GM21381 (cell line): ENCODE measurements at regions not wholly inside any gene's neighbourhood (a gene's known extent, or its start where the extent isn't known, plus 50 kb on each side); places are given as distances from the start of the nearest gene placed in this dataset.

Source experiments
- ATAC-seq: cut with Tn5 transposase; IDR thresholded peaks from one replicate; pipeline ENCODE4 v1.9.1; 2021; ENCODE audit warnings: mild to moderate bottlenecking, moderate library complexity; ENCODE audit not compliant: unreplicated experiment

GRCh38 chr4:178894126-178894525, 1451.9 kb upstream of the AGA start:
- ATAC-seq = no peak

- ATAC-seq = no peak
Measured at GRCh38 chr4:178899084-178899483, 1456.8 kb upstream of the AGA start.

- ATAC-seq = no peak
Measured at GRCh38 chr4:178917756-178918155, 1475.5 kb upstream of the AGA start.

GRCh38 chr4:178937130-178937529, 1494.9 kb upstream of the AGA start:
- ATAC-seq = no peak

- no peak for ATAC-seq
Measured at GRCh38 chr4:178941975-178942374, 1499.7 kb upstream of the AGA start.

- no peak for ATAC-seq
Measured at GRCh38 chr4:178953447-178954120, 1511.3 kb upstream of the AGA start.

GRCh38 chr4:178955614-178956013, 1513.4 kb upstream of the AGA start:
- no peak for ATAC-seq

- ATAC-seq = no peak
Measured at GRCh38 chr4:178958725-178959440, 1516.6 kb upstream of the AGA start.

GRCh38 chr4:178963446-178964045, 1521.3 kb upstream of the AGA start:
- no peak for ATAC-seq

GRCh38 chr4:178966644-178967043, 1524.4 kb upstream of the AGA start:
- no peak for ATAC-seq

GRCh38 chr4:178970433-178971140, 1528.3 kb upstream of the AGA start:
- ATAC-seq = no peak

- no peak for ATAC-seq
Measured at GRCh38 chr4:178976861-178977260, 1534.6 kb upstream of the AGA start.

- ATAC-seq = no peak
Measured at GRCh38 chr4:178993306-178993705, 1551.1 kb upstream of the AGA start.

GRCh38 chr4:179001918-179002317, 1559.7 kb upstream of the AGA start:
- ATAC-seq = no peak

GRCh38 chr4:179007755-179008154, 1565.5 kb upstream of the AGA start:
- no peak for ATAC-seq

- no peak for ATAC-seq
Measured at GRCh38 chr4:179017581-179017980, 1575.3 kb upstream of the AGA start.

- no peak for ATAC-seq
Measured at GRCh38 chr4:179027569-179027968, 1585.3 kb upstream of the AGA start.

GRCh38 chr4:179028321-179028720, 1586.1 kb upstream of the AGA start:
- no peak for ATAC-seq

- no peak for ATAC-seq
Measured at GRCh38 chr4:179029683-179030082, 1587.4 kb upstream of the AGA start.

GRCh38 chr4:179040259-179040658, 1598.0 kb upstream of the AGA start:
- ATAC-seq = no peak

- ATAC-seq = no peak
Measured at GRCh38 chr4:179048839-179049453, 1606.7 kb upstream of the AGA start.
